HEK293 (cell line): ENCODE measurements at regions not wholly inside any gene's neighbourhood (a gene's known extent, or its start where the extent isn't known, plus 50 kb on each side); places are given as distances from the start of the nearest gene placed in this dataset.

ENCODE experiments used
- CTCF ChIA-PET: fragments of 350-600 bp; formaldehyde crosslinking; extraction: SDS; loops from one replicate; lab custom pipeline; 2021; ENCODE audit warnings: antibody characterized with exemption; lab: Yijun Ruan, JAX
- POLR2A ChIA-PET: fragments of 300-600 bp; formaldehyde crosslinking; extraction: SDS; loops from one replicate; lab custom pipeline; 2020; ENCODE audit warnings: antibody characterized with exemption, inconsistent platforms; lab: Yijun Ruan, JAX
- H3K27ac ChIP-seq: fragments of 200-500 bp; sonication (Bioruptor generic); 2 replicates; pipeline ENCODE4 v1.5.1; 2014; ENCODE audit warnings: low read depth, low read length, control low read depth, inconsistent platforms; ENCODE audit errors: extremely low read depth
- H3K36me3 ChIP-seq, 2 experiments: fragments of 200-500 bp in 1 of 2; sonication (Bioruptor generic) in 1 of 2; 1 replicate in 1 of 2; 2 replicates in 1 of 2; pipeline ENCODE4 v1.5.1; 2014 to 2017; ENCODE audit warnings: inconsistent platforms in 2 of 2, low read length in 2 of 2; ENCODE audit not compliant: control insufficient read depth in 2 of 2, insufficient read depth in 1 of 2
- H3K4me1 ChIP-seq: fragments of 200-500 bp; sonication (Bioruptor generic); 2 replicates; pipeline ENCODE4 v1.5.1; 2014; ENCODE audit warnings: mild to moderate bottlenecking, low read length, inconsistent platforms; ENCODE audit not compliant: control insufficient read depth, insufficient read depth
- H3K4me3 ChIP-seq: 2 replicates; pipeline ENCODE4 v1.5.1; 2011; ENCODE audit warnings: low read depth, mild to moderate bottlenecking, control low read depth, low read length, moderate library complexity
- H3K9me3 ChIP-seq: fragments of 200-500 bp; sonication (Bioruptor generic); 2 replicates; pipeline ENCODE4 v1.5.1; 2014; ENCODE audit warnings: low read depth, low read length, inconsistent platforms; ENCODE audit not compliant: control insufficient read depth, insufficient read depth
- AEBP2 ChIP-seq: fragments of 450-650 bp; formaldehyde crosslinking; IDR thresholded peaks from 2 replicates; pipeline ENCODE4 v1.5.1; 2016; ENCODE audit warnings: missing biosample characterization, missing genetic modification characterization, borderline replicate concordance
- BCL11A ChIP-seq: fragments of 450-650 bp; formaldehyde crosslinking; IDR thresholded peaks from 2 replicates; pipeline ENCODE4 v1.5.1; 2016; ENCODE audit warnings: low read depth, missing biosample characterization, missing genetic modification characterization
- BCL6B ChIP-seq: fragments of 450-650 bp; formaldehyde crosslinking; IDR thresholded peaks from 2 replicates; pipeline ENCODE4 v1.5.1; 2017; ENCODE audit warnings: missing biosample characterization, missing genetic modification characterization
- GLIS2 ChIP-seq: fragments of 450-650 bp; formaldehyde crosslinking; IDR thresholded peaks from 2 replicates; pipeline ENCODE4 v1.5.1; 2016; ENCODE audit warnings: missing biosample characterization, missing genetic modification characterization
- HOXA7 ChIP-seq: sonication (generic); formaldehyde crosslinking; IDR thresholded peaks from 2 replicates; pipeline ENCODE4 v1.8.1; 2022; ENCODE audit warnings: missing genetic modification reagents, borderline replicate concordance
- HOXC10 ChIP-seq: sonication (generic); formaldehyde crosslinking; IDR thresholded peaks from 2 replicates; pipeline ENCODE4 v1.8.1; 2023; ENCODE audit warnings: mild to moderate bottlenecking, missing genetic modification reagents
- YY1 ChIP-seq: fragments of 450-650 bp; formaldehyde crosslinking; IDR thresholded peaks from 2 replicates; pipeline ENCODE4 v1.5.1; 2018; ENCODE audit warnings: missing biosample characterization, missing genetic modification characterization
- ZBTB10 ChIP-seq: fragments of 450-650 bp; formaldehyde crosslinking; IDR thresholded peaks from 2 replicates; pipeline ENCODE4 v1.5.1; 2016; ENCODE audit warnings: missing biosample characterization, missing genetic modification characterization
- ZBTB20 ChIP-seq: fragments of 450-650 bp; formaldehyde crosslinking; IDR thresholded peaks from 2 replicates; pipeline ENCODE4 v1.5.1; 2016; ENCODE audit warnings: missing biosample characterization, missing genetic modification characterization
- ZBTB21 ChIP-seq: fragments of 450-650 bp; formaldehyde crosslinking; IDR thresholded peaks from 2 replicates; pipeline ENCODE4 v1.5.1; 2017; ENCODE audit warnings: missing biosample characterization, missing genetic modification characterization
- ZNF157 ChIP-seq: fragments of 450-650 bp; formaldehyde crosslinking; IDR thresholded peaks from 2 replicates; pipeline ENCODE4 v1.5.1; 2016; ENCODE audit warnings: missing biosample characterization, missing genetic modification characterization
- ZNF174 ChIP-seq: fragments of 450-650 bp; formaldehyde crosslinking; IDR thresholded peaks from 2 replicates; pipeline ENCODE4 v1.5.0; 2017; ENCODE audit warnings: missing biosample characterization, mild to moderate bottlenecking, missing genetic modification characterization
- ZNF433 ChIP-seq: fragments of 450-650 bp; formaldehyde crosslinking; IDR thresholded peaks from 2 replicates; pipeline ENCODE4 v1.5.1; 2016; ENCODE audit warnings: missing biosample characterization, missing genetic modification characterization, low read depth
- ZNF473 ChIP-seq: fragments of 450-650 bp; formaldehyde crosslinking; IDR thresholded peaks from 2 replicates; pipeline ENCODE4 v1.5.1; 2017; ENCODE audit warnings: missing biosample characterization, missing genetic modification characterization
- ZNF701 ChIP-seq: fragments of 450-650 bp; formaldehyde crosslinking; IDR thresholded peaks from 2 replicates; pipeline ENCODE4 v1.5.1; 2016; ENCODE audit warnings: missing biosample characterization, missing genetic modification characterization
- ZNF777 ChIP-seq: fragments of 450-650 bp; formaldehyde crosslinking; IDR thresholded peaks from 2 replicates; pipeline ENCODE4 v1.5.1; 2017; ENCODE audit warnings: missing biosample characterization, missing genetic modification characterization, borderline replicate concordance
- TF ChIP-seq, protein P1 (sequence below): fragments of 450-650 bp; formaldehyde crosslinking; IDR thresholded peaks from 2 replicates; pipeline ENCODE4 v1.5.1; 2017; ENCODE audit warnings: missing biosample characterization, mild to moderate bottlenecking, missing genetic modification characterization, moderate library complexity
- TF ChIP-seq, protein P2 (sequence below): fragments of 450-650 bp; formaldehyde crosslinking; IDR thresholded peaks from 2 replicates; pipeline ENCODE4; 2016; ENCODE audit warnings: missing biosample characterization, missing genetic modification characterization
- TF ChIP-seq, protein P3 (sequence below): fragments of 450-650 bp; formaldehyde crosslinking; IDR thresholded peaks from 2 replicates; pipeline ENCODE4 v1.5.1; 2016; ENCODE audit warnings: missing biosample characterization, missing genetic modification characterization
- TF ChIP-seq, protein P4 (sequence below): fragments of 450-650 bp; formaldehyde crosslinking; IDR thresholded peaks from 2 replicates; pipeline ENCODE4 v1.5.1; 2016; ENCODE audit warnings: missing biosample characterization, missing genetic modification characterization, borderline replicate concordance

- TF ChIP-seq AEBP2 (no peak), GLIS2 (tag by site-specific recombination) (no peak), BCL11A (tag by site-specific recombination) (no peak), ZNF473 (tag by site-specific recombination) (no peak), ZNF701 (tag by site-specific recombination) (no peak)
- TF ChIP-seq, protein P1, sequence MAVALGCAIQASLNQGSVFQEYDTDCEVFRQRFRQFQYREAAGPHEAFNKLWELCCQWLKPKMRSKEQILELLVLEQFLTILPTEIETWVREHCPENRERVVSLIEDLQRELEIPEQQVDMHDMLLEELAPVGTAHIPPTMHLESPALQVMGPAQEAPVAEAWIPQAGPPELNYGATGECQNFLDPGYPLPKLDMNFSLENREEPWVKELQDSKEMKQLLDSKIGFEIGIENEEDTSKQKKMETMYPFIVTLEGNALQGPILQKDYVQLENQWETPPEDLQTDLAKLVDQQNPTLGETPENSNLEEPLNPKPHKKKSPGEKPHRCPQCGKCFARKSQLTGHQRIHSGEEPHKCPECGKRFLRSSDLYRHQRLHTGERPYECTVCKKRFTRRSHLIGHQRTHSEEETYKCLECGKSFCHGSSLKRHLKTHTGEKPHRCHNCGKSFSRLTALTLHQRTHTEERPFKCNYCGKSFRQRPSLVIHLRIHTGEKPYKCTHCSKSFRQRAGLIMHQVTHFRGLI (tag by site-specific recombination), result no peak
- TF ChIP-seq, protein P2, sequence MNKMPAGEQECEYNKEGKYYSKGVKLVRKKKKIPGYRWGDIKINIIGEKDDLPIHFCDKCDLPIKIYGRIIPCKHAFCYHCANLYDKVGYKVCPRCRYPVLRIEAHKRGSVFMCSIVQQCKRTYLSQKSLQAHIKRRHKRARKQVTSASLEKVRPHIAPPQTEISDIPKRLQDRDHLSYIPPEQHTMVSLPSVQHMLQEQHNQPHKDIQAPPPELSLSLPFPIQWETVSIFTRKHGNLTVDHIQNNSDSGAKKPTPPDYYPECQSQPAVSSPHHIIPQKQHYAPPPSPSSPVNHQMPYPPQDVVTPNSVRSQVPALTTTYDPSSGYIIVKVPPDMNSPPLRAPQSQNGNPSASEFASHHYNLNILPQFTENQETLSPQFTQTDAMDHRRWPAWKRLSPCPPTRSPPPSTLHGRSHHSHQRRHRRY (tag by site-specific recombination), result no peak
These were observed 152.1 kb upstream of the RHOBTB1 start (continued) for GRCh38 chr10:61096056-61096455.

GRCh38 chr10:61091531-61091930 is 147.5 kb upstream of the RHOBTB1 start:
- Histone ChIP-seq H3K4me1 (no peaks in the 10 kb centered on the region), H3K9me3 (no peaks in the 10 kb centered on the region), H3K27ac (no peak overlapping the region), H3K36me3 (no peaks in the 10 kb centered on the region), H3K4me3 (no peak overlapping the region)
- ChIA-PET CTCF (no interaction called here), POLR2A (no interaction called here)
- TF ChIP-seq, protein P3, sequence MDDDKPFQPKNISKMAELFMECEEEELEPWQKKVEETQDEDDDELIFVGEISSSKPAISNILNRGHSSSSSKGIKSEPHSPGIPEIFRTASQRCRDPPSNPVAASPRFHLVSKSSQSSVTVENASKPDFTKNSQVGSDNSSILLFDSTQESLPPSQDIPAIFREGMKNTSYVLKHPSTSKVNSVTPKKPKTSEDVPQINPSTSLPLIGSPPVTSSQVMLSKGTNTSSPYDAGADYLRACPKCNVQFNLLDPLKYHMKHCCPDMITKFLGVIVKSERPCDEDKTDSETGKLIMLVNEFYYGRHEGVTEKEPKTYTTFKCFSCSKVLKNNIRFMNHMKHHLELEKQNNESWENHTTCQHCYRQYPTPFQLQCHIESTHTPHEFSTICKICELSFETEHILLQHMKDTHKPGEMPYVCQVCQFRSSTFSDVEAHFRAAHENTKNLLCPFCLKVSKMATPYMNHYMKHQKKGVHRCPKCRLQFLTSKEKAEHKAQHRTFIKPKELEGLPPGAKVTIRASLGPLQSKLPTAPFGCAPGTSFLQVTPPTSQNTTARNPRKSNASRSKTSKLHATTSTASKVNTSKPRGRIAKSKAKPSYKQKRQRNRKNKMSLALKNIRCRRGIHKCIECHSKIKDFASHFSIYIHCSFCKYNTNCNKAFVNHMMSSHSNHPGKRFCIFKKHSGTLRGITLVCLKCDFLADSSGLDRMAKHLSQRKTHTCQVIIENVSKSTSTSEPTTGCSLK, result no peak
- TF ChIP-seq ZNF174 (tag by site-specific recombination) (no peak), ZNF157 (no peak), ZBTB10 (tag by site-specific recombination) (no peak), ZNF777 (tag by site-specific recombination) (no peak), ZBTB21 (tag by site-specific recombination) (no peak), HOXA7 (CRISPR knock-in tag) (no peak), HOXC10 (CRISPR knock-in tag) (no peak), ZBTB20 (tag by site-specific recombination) (no peak), BCL6B (tag by site-specific recombination) (no peak), ZNF473 (tag by site-specific recombination) (no peak), YY1 (tag by site-specific recombination) (no peak), ZNF433 (tag by site-specific recombination) (no peak)
- TF ChIP-seq, protein P4, sequence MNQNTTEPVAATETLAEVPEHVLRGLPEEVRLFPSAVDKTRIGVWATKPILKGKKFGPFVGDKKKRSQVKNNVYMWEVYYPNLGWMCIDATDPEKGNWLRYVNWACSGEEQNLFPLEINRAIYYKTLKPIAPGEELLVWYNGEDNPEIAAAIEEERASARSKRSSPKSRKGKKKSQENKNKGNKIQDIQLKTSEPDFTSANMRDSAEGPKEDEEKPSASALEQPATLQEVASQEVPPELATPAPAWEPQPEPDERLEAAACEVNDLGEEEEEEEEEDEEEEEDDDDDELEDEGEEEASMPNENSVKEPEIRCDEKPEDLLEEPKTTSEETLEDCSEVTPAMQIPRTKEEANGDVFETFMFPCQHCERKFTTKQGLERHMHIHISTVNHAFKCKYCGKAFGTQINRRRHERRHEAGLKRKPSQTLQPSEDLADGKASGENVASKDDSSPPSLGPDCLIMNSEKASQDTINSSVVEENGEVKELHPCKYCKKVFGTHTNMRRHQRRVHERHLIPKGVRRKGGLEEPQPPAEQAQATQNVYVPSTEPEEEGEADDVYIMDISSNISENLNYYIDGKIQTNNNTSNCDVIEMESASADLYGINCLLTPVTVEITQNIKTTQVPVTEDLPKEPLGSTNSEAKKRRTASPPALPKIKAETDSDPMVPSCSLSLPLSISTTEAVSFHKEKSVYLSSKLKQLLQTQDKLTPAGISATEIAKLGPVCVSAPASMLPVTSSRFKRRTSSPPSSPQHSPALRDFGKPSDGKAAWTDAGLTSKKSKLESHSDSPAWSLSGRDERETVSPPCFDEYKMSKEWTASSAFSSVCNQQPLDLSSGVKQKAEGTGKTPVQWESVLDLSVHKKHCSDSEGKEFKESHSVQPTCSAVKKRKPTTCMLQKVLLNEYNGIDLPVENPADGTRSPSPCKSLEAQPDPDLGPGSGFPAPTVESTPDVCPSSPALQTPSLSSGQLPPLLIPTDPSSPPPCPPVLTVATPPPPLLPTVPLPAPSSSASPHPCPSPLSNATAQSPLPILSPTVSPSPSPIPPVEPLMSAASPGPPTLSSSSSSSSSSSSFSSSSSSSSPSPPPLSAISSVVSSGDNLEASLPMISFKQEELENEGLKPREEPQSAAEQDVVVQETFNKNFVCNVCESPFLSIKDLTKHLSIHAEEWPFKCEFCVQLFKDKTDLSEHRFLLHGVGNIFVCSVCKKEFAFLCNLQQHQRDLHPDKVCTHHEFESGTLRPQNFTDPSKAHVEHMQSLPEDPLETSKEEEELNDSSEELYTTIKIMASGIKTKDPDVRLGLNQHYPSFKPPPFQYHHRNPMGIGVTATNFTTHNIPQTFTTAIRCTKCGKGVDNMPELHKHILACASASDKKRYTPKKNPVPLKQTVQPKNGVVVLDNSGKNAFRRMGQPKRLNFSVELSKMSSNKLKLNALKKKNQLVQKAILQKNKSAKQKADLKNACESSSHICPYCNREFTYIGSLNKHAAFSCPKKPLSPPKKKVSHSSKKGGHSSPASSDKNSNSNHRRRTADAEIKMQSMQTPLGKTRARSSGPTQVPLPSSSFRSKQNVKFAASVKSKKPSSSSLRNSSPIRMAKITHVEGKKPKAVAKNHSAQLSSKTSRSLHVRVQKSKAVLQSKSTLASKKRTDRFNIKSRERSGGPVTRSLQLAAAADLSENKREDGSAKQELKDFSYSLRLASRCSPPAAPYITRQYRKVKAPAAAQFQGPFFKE (tag by site-specific recombination), result no peak
